Dendritic cell treated with granulocyte-macrophage colony-stimulating factor and Interleukin-4, amounts not matched to agents 40 ng/mL and 50 ng/mL, for 4 days (primary cell): ENCODE measurements at regions not wholly inside any gene's neighbourhood (a gene's known extent, or its start where the extent isn't known, plus 50 kb on each side); places are given as distances from the start of the nearest gene placed in this dataset.

Experiments
- H3K27ac Mint-ChIP-seq: one replicate; pipeline ENCODE4 v1.8.0; 2022; ENCODE audit warnings: mild to moderate bottlenecking, mixed read lengths
- H3K27me3 Mint-ChIP-seq: one replicate; pipeline ENCODE4 v1.8.0; 2022; ENCODE audit warnings: mild to moderate bottlenecking, mixed read lengths
- H3K36me3 Mint-ChIP-seq: one replicate; pipeline ENCODE4 v1.8.0; 2022; ENCODE audit warnings: low read depth, mixed read lengths
- H3K4me1 Mint-ChIP-seq: one replicate; pipeline ENCODE4 v1.8.0; 2022; ENCODE audit warnings: low read depth, mixed read lengths
- H3K4me3 Mint-ChIP-seq: one replicate; pipeline ENCODE4 v1.8.0; 2022; ENCODE audit warnings: mild to moderate bottlenecking, moderate library complexity, mixed read lengths
- H3K9me3 Mint-ChIP-seq: one replicate; pipeline ENCODE4 v1.8.0; 2022; ENCODE audit warnings: mixed read lengths
- intact Hi-C: fragments of 100-400 bp; cut with micrococcal nuclease; formaldehyde crosslinking; loops from one replicate; pipeline ENCODE4 v1.15.0; 2022

DNA sequence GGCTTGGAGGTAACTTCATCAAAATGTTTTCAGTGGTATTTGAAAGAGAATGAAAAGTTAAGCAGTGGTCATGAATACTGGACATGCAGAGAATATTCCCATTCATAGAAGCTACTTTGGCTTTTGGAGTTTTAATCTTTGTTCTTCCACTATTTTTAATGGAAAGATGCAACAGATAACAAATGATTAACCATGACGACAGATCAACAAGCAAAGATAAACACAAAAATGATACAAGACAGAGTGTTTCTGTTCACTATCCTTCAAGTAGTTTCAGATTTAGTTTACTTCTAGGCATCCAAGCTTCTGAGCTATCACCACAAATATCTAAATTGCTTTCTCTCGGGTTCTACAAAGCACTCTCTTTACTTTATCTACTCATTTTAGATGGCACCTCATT is 1004.9 kb upstream of the ADGRL3 start:
- Mint-ChIP-seq H3K27me3 (no peaks in the 10 kb centered on the region), H3K4me3 (no peak overlapping the region), H3K9me3 (peaks cover 18% of the 10 kb centered on the region), H3K36me3 (no peaks in the 10 kb centered on the region), H3K4me1 (no peaks in the 10 kb centered on the region), H3K27ac (no peak overlapping the region)
- intact Hi-C loops, result no loop called here

GRCh38 chr4:60201052-60201673 is 999.0 kb upstream of the ADGRL3 start:
- Mint-ChIP-seq H3K4me3 (no peak overlapping the region), H3K9me3 (no peaks in the 10 kb centered on the region)

DNA sequence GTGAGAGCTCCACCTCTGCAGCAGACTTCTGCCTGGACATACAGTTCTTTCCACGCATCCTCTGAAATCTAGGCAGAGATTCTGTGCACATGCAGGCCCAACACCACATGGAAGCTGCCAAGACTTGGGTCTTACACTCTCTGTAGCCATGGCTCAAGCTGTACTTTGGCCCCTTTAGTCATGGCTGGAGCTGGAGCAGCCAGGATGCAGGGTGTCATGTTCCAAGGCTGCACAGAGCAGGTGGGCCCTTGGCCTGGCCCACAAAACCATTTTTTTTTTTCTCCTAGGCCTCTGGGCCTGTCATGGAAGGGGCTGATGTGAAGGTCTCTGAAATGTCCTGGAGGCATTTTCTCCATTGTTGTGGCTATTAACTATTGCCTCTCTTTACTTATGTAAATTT is 990.5 kb upstream of the ADGRL3 start:
- H3K4me1 Mint-ChIP-seq, result no peaks in the 10 kb centered on the region
- intact Hi-C loops, result no loop called here
- no peaks in the 10 kb centered on the region for H3K9me3 Mint-ChIP-seq
- H3K36me3 Mint-ChIP-seq, result no peaks in the 10 kb centered on the region
- no peak overlapping the region for H3K4me3 Mint-ChIP-seq
- no peaks in the 10 kb centered on the region for H3K27me3 Mint-ChIP-seq
- no peak overlapping the region for H3K27ac Mint-ChIP-seq

More at GRCh38 chr4:60201052-60201673, 999.0 kb upstream of the ADGRL3 start:
- intact Hi-C loops, result no loop called here
- Mint-ChIP-seq H3K36me3 (no peaks in the 10 kb centered on the region), H3K4me1 (no peaks in the 10 kb centered on the region), H3K27me3 (no peaks in the 10 kb centered on the region), H3K27ac (no peak overlapping the region)

DNA sequence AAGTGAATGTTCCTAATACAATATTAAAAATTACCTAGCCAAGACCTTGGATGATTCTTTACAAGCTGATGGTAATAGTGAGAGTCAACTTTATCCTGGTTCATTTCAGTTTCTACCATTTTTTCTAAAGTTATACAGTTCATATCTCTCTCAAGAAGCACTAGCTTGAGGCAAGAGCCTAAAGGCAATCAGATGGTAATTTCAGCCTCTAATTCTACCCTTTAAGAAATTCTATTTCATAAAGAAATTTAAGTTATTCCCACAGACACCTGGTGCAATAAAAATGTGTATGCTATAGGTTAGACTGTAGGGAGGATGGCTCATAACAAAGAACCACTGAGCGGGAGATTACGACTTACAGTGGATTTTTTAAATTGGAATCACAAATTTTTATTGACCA is 984.2 kb upstream of the ADGRL3 start:
- no peak overlapping the region for H3K27ac Mint-ChIP-seq
- no peak overlapping the region for H3K4me3 Mint-ChIP-seq
- intact Hi-C loops, result no loop called here
- H3K9me3 Mint-ChIP-seq, result no peaks in the 10 kb centered on the region
- H3K4me1 Mint-ChIP-seq, result no peaks in the 10 kb centered on the region
- no peaks in the 10 kb centered on the region for H3K36me3 Mint-ChIP-seq
- H3K27me3 Mint-ChIP-seq, result no peaks in the 10 kb centered on the region

GRCh38 chr4:60216752-60217151 is 983.4 kb upstream of the ADGRL3 start:
- Mint-ChIP-seq H3K27me3 (no peaks in the 10 kb centered on the region), H3K9me3 (no peaks in the 10 kb centered on the region), H3K4me3 (no peak overlapping the region), H3K36me3 (no peaks in the 10 kb centered on the region), H3K27ac (no peak overlapping the region), H3K4me1 (no peaks in the 10 kb centered on the region)
- intact Hi-C loops, result no loop called here

DNA sequence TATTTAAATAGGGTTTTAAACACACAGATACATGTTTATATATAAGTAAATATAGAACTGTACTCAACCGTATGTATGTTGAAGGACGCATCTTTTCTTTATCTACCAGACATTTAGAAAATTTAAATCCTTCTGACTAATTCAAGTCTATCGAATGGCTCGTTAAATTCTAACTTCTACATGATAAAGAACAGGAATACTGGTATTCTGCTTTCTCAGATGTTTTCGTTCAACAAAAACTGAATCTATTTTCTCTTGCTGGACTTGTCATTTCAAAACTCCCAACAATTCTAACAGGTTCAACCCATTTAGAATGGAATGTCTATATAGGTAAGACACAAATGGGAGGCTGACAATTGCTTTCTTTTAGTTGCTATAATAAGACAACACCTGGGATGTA is 978.3 kb upstream of the ADGRL3 start:
- intact Hi-C loops, result no loop called here
- no peak overlapping the region for H3K4me3 Mint-ChIP-seq
- no peaks in the 10 kb centered on the region for H3K36me3 Mint-ChIP-seq
- H3K27ac Mint-ChIP-seq, result no peak overlapping the region
- no peaks in the 10 kb centered on the region for H3K27me3 Mint-ChIP-seq
- H3K9me3 Mint-ChIP-seq, result no peaks in the 10 kb centered on the region
- H3K4me1 Mint-ChIP-seq, result no peaks in the 10 kb centered on the region

- intact Hi-C loops, result no loop called here
- Mint-ChIP-seq H3K27me3 (no peaks in the 10 kb centered on the region), H3K9me3 (no peaks in the 10 kb centered on the region), H3K36me3 (no peaks in the 10 kb centered on the region), H3K4me3 (no peak overlapping the region), H3K27ac (no peak overlapping the region), H3K4me1 (no peaks in the 10 kb centered on the region)
These were observed 976.8 kb upstream of the ADGRL3 start for GRCh38 chr4:60223208-60223923.

DNA sequence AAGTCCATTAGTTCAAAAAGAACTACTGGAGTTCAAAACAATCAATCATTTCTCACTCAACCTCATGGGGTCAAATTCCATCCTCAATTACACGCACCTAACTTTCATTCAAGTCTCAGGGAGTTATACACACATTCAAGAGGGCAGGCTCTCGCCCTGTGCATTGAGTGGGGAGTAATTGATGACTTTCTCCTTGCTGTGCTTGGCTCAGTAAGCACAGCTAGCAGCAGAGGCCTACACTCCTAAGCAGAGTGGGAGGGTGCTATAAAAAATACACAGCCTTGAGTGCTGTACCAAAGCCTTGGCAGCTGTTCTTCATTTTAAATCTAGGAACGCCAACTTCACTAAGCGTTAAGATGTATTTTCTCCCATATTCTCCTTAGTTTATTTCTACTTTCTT is 958.3 kb upstream of the ADGRL3 start:
- H3K4me1 Mint-ChIP-seq, result no peaks in the 10 kb centered on the region
- H3K27ac Mint-ChIP-seq, result no peak overlapping the region
- no peaks in the 10 kb centered on the region for H3K27me3 Mint-ChIP-seq
- H3K4me3 Mint-ChIP-seq, result no peak overlapping the region
- peaks cover 5% of the 10 kb centered on the region for H3K9me3 Mint-ChIP-seq
- intact Hi-C loops, result no loop called here
- no peaks in the 10 kb centered on the region for H3K36me3 Mint-ChIP-seq

DNA sequence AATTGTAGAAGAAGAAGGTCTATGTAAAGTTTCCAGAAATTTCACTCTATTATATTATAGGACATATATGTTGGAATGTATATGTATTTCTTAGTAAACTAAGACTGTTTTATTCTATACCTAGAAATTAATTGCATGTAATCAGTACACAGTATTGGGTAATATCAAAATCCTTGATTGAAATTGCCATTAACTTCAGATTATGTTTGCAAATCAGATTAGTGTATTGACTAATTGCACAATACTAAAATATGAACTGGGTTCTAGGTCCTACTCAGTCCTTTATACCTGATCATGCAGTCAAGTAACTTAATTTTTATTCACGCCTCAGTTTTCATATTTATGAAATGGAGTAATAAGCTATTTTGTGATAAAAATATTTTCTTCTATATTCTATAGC is 950.3 kb upstream of the ADGRL3 start:
- Mint-ChIP-seq H3K4me1 (no peaks in the 10 kb centered on the region), H3K27me3 (no peaks in the 10 kb centered on the region), H3K36me3 (no peaks in the 10 kb centered on the region), H3K4me3 (no peak overlapping the region), H3K27ac (no peak overlapping the region), H3K9me3 (peaks cover 7% of the 10 kb centered on the region)
- intact Hi-C loops, result no loop called here

DNA sequence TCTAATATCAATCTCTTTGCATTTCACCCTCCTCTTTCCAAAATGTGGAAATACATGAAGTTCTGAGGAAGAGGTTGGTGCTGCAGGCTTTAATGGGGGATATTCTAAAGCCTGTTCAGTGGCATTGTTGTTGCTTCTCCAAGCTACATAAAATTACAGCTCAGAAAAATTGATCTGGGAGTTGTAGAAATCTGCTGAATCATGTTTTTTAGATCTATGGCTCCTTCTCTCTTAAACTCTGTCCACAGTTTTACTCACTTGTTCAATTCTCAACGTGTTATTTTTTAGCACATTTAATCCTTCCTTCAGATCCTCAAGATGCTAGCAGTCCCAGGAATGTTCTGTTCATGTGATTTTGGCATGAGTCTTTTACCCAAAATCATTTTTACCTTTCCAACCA is 949.5 kb upstream of the ADGRL3 start:
- H3K4me1 Mint-ChIP-seq, result no peaks in the 10 kb centered on the region

GRCh38 chr4:60259781-60260180 is 940.3 kb upstream of the ADGRL3 start:
- Mint-ChIP-seq H3K27me3 (no peaks in the 10 kb centered on the region), H3K9me3 (no peaks in the 10 kb centered on the region), H3K27ac (no peak overlapping the region), H3K4me3 (no peak overlapping the region), H3K4me1 (no peaks in the 10 kb centered on the region), H3K36me3 (no peaks in the 10 kb centered on the region)
- intact Hi-C loops, result no loop called here

More for the DNA sequence above, 949.5 kb upstream of the ADGRL3 start:
- no peaks in the 10 kb centered on the region for H3K36me3 Mint-ChIP-seq
- intact Hi-C loops, result no loop called here
- H3K9me3 Mint-ChIP-seq, result peaks cover 7% of the 10 kb centered on the region
- H3K27ac Mint-ChIP-seq, result no peak overlapping the region
- no peaks in the 10 kb centered on the region for H3K27me3 Mint-ChIP-seq
- no peak overlapping the region for H3K4me3 Mint-ChIP-seq

GRCh38 chr4:60266505-60266904 is 933.6 kb upstream of the ADGRL3 start:
- Mint-ChIP-seq H3K9me3 (peaks cover 11% of the 10 kb centered on the region), H3K27ac (no peak overlapping the region), H3K36me3 (no peaks in the 10 kb centered on the region), H3K4me1 (no peaks in the 10 kb centered on the region), H3K27me3 (no peaks in the 10 kb centered on the region), H3K4me3 (no peak overlapping the region)
- intact Hi-C loops, result no loop called here

GRCh38 chr4:60296386-60296785 is 903.7 kb upstream of the ADGRL3 start:
- no peaks in the 10 kb centered on the region for H3K36me3 Mint-ChIP-seq
- intact Hi-C loops, result no loop called here
- no peaks in the 10 kb centered on the region for H3K4me1 Mint-ChIP-seq
- H3K9me3 Mint-ChIP-seq, result peaks cover 20% of the 10 kb centered on the region
- no peak overlapping the region for H3K27ac Mint-ChIP-seq
- H3K27me3 Mint-ChIP-seq, result no peaks in the 10 kb centered on the region
- H3K4me3 Mint-ChIP-seq, result no peak overlapping the region

GRCh38 chr4:60313611-60314178 is 886.4 kb upstream of the ADGRL3 start:
- intact Hi-C loops, result no loop called here
- no peaks in the 10 kb centered on the region for H3K9me3 Mint-ChIP-seq
- H3K4me3 Mint-ChIP-seq, result no peak overlapping the region
- no peaks in the 10 kb centered on the region for H3K36me3 Mint-ChIP-seq
- no peaks in the 10 kb centered on the region for H3K27me3 Mint-ChIP-seq
- no peak overlapping the region for H3K27ac Mint-ChIP-seq
- H3K4me1 Mint-ChIP-seq, result no peaks in the 10 kb centered on the region

DNA sequence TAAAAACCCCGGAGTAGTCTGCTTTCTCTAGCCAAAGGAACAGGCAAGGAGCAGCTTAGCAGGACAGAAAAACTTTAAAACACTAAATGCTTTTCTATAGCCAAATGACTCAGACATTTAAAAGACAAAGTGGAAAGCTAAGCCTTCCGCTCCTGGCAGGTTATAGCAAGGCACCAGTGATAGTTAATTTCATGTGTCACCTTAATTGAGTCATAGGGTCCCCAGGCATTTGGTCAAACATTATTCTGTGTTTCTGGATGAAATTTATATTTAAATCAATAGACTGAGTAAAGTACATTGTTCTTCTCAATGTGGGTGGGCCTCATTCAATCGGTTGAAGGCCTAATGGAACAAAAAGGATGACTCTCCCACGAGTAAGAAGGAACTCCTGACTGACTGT is 885.7 kb upstream of the ADGRL3 start:
- H3K27ac Mint-ChIP-seq, result no peak overlapping the region
- H3K9me3 Mint-ChIP-seq, result no peaks in the 10 kb centered on the region
- H3K4me1 Mint-ChIP-seq, result no peaks in the 10 kb centered on the region
- H3K36me3 Mint-ChIP-seq, result no peaks in the 10 kb centered on the region
- H3K27me3 Mint-ChIP-seq, result no peaks in the 10 kb centered on the region
- H3K4me3 Mint-ChIP-seq, result no peak overlapping the region
- intact Hi-C loops, result no loop called here
